KBM-7 (cell line): ENCODE measurements at regions not wholly inside any gene's neighbourhood (a gene's known extent, or its start where the extent isn't known, plus 50 kb on each side); places are given as distances from the start of the nearest gene placed in this dataset.
A peak's percentile ranks its signal among the peaks of the same experiment; 100 is the strongest.

ENCODE experiments used
- DNase-seq: peaks from one replicate; pipeline ENCODE4 v3.0.0-alpha.2; 2015
- in situ Hi-C: fragments of 300-500 bp; cut with MboI; formaldehyde crosslinking; loops from 2 replicates; pipeline ENCODE4 v1.14.3; 2020; ENCODE audit warnings: low sequenced_read_pairs, low pct_unique_long_range_greater_than_20kb, mixed read lengths

- in situ Hi-C loops = no loop called here
- DNase-seq = no peak
Measured at GRCh38 chr12:69056743-69057515, 124.0 kb upstream of the CPM start.

- in situ Hi-C loops = no loop called here
- no peak for DNase-seq
Measured at GRCh38 chr12:69057742-69058141, 124.8 kb upstream of the CPM start.

GRCh38 chr12:69059465-69060457 lies 126.8 kb upstream of the CPM start:
- in situ Hi-C loops = loop anchor here (10.0 kb wide), 1 partner anchor 195 kb away; no protein-coding TSS in a partner anchor
- DNase-seq = peak; percentile 30

- no peak for DNase-seq
- in situ Hi-C loops = loop anchor here (10.0 kb wide), 1 partner anchor 197 kb away; no protein-coding TSS in a partner anchor
Measured at GRCh38 chr12:69061574-69061973, 128.6 kb upstream of the CPM start.

- in situ Hi-C loops = loop anchor here (10.0 kb wide), 1 partner anchor 198 kb away; no protein-coding TSS in a partner anchor
Measured at GRCh38 chr12:69062621-69063237, 129.8 kb upstream of the CPM start.

GRCh38 chr12:69064734-69065443 lies 131.9 kb upstream of the CPM start:
- in situ Hi-C loops = loop anchor here (10.0 kb wide), 1 partner anchor 200 kb away; no protein-coding TSS in a partner anchor
- DNase-seq = no peak

More at GRCh38 chr12:69062621-69063237, 129.8 kb upstream of the CPM start:
- no peak for DNase-seq

- in situ Hi-C loops = loop anchor here (10.0 kb wide), 1 partner anchor 201 kb away; no protein-coding TSS in a partner anchor
- DNase-seq = no peak
Measured at GRCh38 chr12:69065775-69066174, 132.8 kb upstream of the CPM start.

- DNase-seq = no peak
- in situ Hi-C loops = loop anchor here (10.0 kb wide), 1 partner anchor 202 kb away; no protein-coding TSS in a partner anchor
Measured at GRCh38 chr12:69066492-69067373, 133.8 kb upstream of the CPM start.

GRCh38 chr12:69067713-69068112 lies 134.7 kb upstream of the CPM start:
- in situ Hi-C loops = loop anchor here (10.0 kb wide), 1 partner anchor 203 kb away; no protein-coding TSS in a partner anchor
- DNase-seq = no peak

GRCh38 chr12:69068448-69068847 lies 135.5 kb upstream of the CPM start:
- DNase-seq = peak; percentile 21
- in situ Hi-C loops = loop anchor here (10.0 kb wide), 1 partner anchor 204 kb away; no protein-coding TSS in a partner anchor

GRCh38 chr12:69069479-69069878 lies 136.5 kb upstream of the CPM start:
- in situ Hi-C loops = loop anchor here (10.0 kb wide), 1 partner anchor 205 kb away; no protein-coding TSS in a partner anchor
- DNase-seq = no peak

- peak; percentile 76 for DNase-seq
- in situ Hi-C loops = no loop called here
Measured at GRCh38 chr12:69070319-69071090, 137.5 kb upstream of the CPM start.

GRCh38 chr12:69071091-69071370 lies 138.1 kb upstream of the CPM start:
- DNase-seq = no peak
- in situ Hi-C loops = no loop called here

- in situ Hi-C loops = no loop called here
- DNase-seq = no peak
Measured at GRCh38 chr12:69073035-69073434, 140.1 kb upstream of the CPM start.

- no peak for DNase-seq
- in situ Hi-C loops = no loop called here
Measured at GRCh38 chr12:69074556-69075349, 141.8 kb upstream of the CPM start.

GRCh38 chr12:69083689-69084088 lies 150.7 kb upstream of the CPM start:
- in situ Hi-C loops = no loop called here
- DNase-seq = no peak
